HAP-1 (cell line): ENCODE measurements at regions not wholly inside any gene's neighbourhood (a gene's known extent, or its start where the extent isn't known, plus 50 kb on each side); places are given as distances from the start of the nearest gene placed in this dataset.
"Not testable (repeated sequence)": the region's sequence is repeated elsewhere in the genome, so short reads cannot be mapped to it uniquely, and the experiment has no call there.

Experiments used
- DNase-seq, 2 experiments: peaks; one replicate each; pipeline ENCODE4 v3.0.0-alpha.2; 2016 to 2020; ENCODE audit warnings: low spot score in 2 of 2
- H3K27me3 ChIP-seq: fragments of 250-450 bp; sonication (Bioruptor Pico); 2 replicates; pipeline ENCODE4 v1.5.1; 2020; ENCODE audit warnings: low read depth, mild to moderate bottlenecking, moderate library complexity
- H3K36me3 ChIP-seq: fragments of 250-450 bp; sonication (Bioruptor Pico); replicated peaks from 2 replicates; pipeline ENCODE4 v1.5.1; 2020; ENCODE audit warnings: mild to moderate bottlenecking
- H3K4me1 ChIP-seq: fragments of 250-450 bp; sonication (Bioruptor Pico); 2 replicates; pipeline ENCODE4 v1.5.1; 2020; ENCODE audit warnings: mild to moderate bottlenecking
- H3K4me3 ChIP-seq: fragments of 250-450 bp; sonication (Bioruptor Pico); 2 replicates; pipeline ENCODE4 v1.5.1; 2020; ENCODE audit warnings: mild to moderate bottlenecking, moderate library complexity
- H3K9me3 ChIP-seq: fragments of 250-450 bp; sonication (Bioruptor Pico); 2 replicates; pipeline ENCODE4 v1.5.1; 2020; ENCODE audit warnings: mild to moderate bottlenecking, moderate library complexity
- in situ Hi-C: fragments of 300-500 bp; cut with MboI; formaldehyde crosslinking; loops from 3 replicates; pipeline ENCODE4 v1.14.3; 2020; ENCODE audit warnings: low sequenced_read_pairs, inconsistent platforms, mixed read lengths

DNA sequence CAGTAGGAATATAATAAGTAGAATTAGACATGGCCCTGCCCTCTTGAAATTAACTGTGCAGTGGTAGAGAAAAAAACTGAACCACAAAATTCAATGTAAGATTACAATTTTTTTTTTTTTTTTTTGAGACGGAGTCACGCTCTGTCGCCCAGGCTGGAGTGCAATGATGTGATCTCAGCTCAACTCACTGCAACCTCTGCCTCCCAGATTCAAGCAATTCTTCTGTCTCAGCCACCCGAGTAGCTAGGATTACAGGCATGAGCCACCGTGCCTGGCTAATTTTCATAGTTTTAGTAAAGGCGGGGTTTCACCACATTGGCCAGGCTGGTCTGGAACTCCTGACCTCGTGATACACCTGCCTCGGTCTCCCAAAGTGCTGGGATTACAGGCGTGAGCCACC, 864.3 kb downstream of the EFNB2 start:
- DNase-seq, H3K4me3 ChIP-seq, H3K36me3 ChIP-seq, H3K9me3 ChIP-seq, in situ Hi-C loops, H3K27me3 ChIP-seq, H3K4me1 ChIP-seq: not testable (repeated sequence)

DNA sequence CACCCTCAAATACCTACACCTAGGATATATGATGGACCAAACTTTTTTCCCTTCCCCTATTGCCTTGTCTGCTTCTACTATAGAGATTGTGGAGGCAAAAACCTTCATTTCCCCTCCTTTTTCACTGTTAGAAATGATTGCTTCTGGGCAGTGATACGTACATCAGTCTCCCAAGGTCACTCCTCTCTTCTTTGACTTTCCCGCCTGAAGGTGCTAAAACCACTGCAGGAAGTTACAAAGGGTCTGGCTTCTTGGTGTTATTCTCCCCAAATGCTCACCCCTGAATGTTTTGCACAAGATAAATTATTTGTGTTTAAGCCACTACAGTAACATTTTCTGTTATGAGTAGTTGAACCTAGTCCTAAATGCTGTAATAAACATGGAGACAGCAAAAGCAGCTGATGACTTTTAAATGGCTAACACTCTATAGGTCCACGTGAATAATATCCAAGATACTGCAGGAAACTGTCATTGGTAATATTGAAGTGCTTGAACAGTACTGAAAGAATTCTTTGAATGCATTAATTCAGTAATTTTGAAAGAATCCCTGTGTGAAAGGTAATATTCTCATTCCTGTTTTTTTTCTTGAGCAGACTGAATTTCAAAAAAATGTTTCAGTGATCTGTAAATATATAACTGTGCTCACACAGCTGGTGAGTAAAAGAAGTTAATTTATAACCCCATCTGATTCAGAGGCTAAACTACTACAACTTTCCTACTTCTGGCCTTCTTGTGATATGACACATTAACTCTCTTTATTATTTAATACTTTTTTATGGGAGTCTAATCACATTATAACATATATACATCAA, 865.1 kb downstream of the EFNB2 start:
- Histone ChIP-seq H3K4me3 (no peak overlapping the region), H3K9me3 (no peaks in the 10 kb centered on the region), H3K4me1 (no peaks in the 10 kb centered on the region), H3K36me3 (no peaks in the 10 kb centered on the region), H3K27me3 (no peaks in the 10 kb centered on the region)
- DNase-seq, result no peak
- in situ Hi-C loops, result no loop called here

DNA sequence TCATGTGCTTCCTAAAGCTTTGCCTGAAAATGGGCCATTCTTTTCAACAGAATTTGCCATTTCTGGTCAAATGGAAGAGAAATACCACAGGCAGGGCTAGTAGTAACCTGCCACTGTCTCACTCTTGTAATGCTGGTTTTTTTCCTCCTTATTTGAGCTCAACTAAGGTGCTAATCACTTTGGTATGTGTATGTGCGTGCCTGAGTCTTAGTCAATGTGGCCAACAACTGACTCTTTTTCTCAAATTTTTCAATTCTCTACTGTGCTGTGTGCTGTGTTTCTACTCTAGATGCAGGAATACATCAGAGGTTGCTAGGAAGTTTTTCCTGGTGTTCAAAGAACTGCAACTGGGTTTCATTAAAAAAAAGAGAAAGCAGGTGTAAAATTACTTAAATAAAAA, 870.2 kb downstream of the EFNB2 start:
- no peak for DNase-seq
- in situ Hi-C loops, result no loop called here
- H3K27me3 ChIP-seq, result no peaks in the 10 kb centered on the region
- H3K9me3 ChIP-seq, result no peaks in the 10 kb centered on the region
- H3K36me3 ChIP-seq, result no peaks in the 10 kb centered on the region
- no peaks in the 10 kb centered on the region for H3K4me1 ChIP-seq
- no peak overlapping the region for H3K4me3 ChIP-seq

DNA sequence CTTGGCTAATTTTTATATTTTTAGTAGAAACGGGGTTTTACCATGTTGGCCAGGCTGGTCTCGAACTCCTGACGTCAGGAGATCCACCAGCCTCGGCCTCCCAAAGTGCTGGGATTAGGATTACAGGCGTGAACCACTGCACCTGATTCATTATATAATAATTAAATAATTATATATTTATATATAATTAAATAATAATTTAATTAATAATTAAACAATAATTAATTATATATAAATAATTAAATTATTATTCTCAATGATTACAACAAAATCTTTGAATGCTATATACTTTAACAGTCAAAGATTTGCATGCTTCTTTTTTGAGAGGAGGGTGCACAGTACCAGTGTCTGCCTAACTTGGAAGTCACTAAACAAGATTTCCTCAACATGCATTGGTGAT, 872.3 kb downstream of the EFNB2 start:
- in situ Hi-C loops, result no loop called here
- Histone ChIP-seq H3K4me1 (no peaks in the 10 kb centered on the region), H3K9me3 (no peaks in the 10 kb centered on the region), H3K36me3 (no peaks in the 10 kb centered on the region), H3K27me3 (no peaks in the 10 kb centered on the region), H3K4me3 (no peak overlapping the region)
- DNase-seq, result no peak

DNA sequence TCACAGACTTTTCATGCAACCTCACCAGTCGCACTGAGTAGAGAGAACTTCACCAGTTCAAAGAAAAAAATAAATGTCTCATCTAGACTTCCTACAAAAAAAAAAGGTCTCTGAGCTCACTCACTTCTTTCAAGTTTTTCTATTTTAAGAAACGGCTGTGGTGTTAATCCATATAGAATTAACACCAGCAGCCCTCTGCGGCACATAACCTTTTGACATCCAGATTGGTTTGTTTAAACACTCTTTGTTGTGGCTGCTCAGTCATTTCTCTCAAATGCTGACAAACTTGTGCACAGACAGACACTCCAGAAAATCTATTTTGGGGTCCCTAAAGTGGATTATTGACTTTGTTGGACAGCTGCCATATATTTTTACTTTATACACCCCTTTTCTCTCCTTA, 874.9 kb downstream of the EFNB2 start:
- Histone ChIP-seq H3K4me3 (no peak overlapping the region), H3K9me3 (no peaks in the 10 kb centered on the region), H3K27me3 (no peaks in the 10 kb centered on the region), H3K36me3 (no peaks in the 10 kb centered on the region), H3K4me1 (no peaks in the 10 kb centered on the region)
- in situ Hi-C loops, result no loop called here
- no peak for DNase-seq

DNA sequence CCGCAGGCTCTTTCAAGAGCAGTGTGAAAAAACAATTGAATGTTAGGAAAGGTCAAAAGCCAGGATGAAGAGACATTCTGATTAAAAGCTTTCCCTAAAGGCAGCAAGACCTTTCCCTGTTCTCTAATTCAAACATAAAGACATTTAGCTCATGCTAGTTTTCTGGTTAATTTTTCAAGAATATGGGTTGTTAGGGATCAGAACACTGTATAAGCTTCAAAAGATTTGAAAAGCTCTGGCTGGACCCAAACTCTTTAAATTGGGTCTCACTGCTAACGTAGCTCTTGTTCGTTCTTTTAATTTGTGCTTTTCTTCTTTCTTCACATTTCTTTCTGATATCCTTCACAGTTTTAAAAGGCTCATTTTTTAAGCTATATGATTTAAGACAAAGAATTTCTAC, 877.0 kb downstream of the EFNB2 start:
- Histone ChIP-seq H3K9me3 (no peaks in the 10 kb centered on the region), H3K36me3 (no peaks in the 10 kb centered on the region), H3K27me3 (no peaks in the 10 kb centered on the region), H3K4me3 (no peak overlapping the region), H3K4me1 (no peaks in the 10 kb centered on the region)
- in situ Hi-C loops, result no loop called here
- no peak for DNase-seq

DNA sequence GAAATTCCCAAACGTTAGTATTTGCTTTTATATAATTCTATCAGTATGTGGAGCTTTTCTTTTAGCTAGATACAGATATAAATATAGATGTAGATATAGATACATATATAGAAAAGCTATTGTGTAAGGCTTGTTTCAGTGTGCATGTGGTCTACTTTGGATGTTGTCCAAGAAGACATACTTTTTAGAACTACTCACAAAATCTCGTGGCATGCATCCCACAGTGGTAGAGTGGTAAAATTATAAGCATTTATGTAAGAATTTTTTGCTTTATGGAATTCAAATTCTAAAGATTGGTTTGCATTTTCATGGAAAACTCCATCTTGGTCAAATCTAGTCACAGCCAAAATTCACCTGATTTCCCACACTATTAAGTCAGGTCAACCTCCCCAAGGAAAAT, 880.4 kb downstream of the EFNB2 start:
- Histone ChIP-seq H3K4me1 (no peaks in the 10 kb centered on the region), H3K27me3 (no peaks in the 10 kb centered on the region), H3K9me3 (no peaks in the 10 kb centered on the region), H3K36me3 (no peaks in the 10 kb centered on the region), H3K4me3 (no peak overlapping the region)
- in situ Hi-C loops, result no loop called here
- no peak for DNase-seq

DNA sequence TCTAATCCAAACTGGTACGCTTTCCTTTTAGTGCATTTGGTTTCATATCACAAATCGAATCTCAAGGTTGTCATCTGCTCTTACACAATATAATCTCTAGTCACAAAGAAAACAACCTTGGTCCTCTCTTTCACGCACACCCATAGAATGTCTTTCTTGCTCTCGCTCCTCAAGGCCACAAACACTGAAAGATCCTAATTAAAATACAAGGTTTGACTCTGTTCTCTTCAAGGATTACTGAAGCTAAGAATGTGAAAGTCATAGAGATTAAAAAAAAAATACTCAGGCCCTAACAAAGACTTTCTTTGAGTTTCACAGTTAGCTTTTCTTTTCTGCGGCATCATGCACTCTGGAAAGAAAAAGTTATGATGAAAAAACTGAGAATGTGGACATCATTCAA, 891.5 kb downstream of the EFNB2 start:
- H3K36me3 ChIP-seq, result no peaks in the 10 kb centered on the region
- H3K4me1 ChIP-seq, result no peaks in the 10 kb centered on the region
- no peaks in the 10 kb centered on the region for H3K27me3 ChIP-seq
- in situ Hi-C loops, result no loop called here
- no peaks in the 10 kb centered on the region for H3K9me3 ChIP-seq
- no peak overlapping the region for H3K4me3 ChIP-seq
- DNase-seq, result no peak

DNA sequence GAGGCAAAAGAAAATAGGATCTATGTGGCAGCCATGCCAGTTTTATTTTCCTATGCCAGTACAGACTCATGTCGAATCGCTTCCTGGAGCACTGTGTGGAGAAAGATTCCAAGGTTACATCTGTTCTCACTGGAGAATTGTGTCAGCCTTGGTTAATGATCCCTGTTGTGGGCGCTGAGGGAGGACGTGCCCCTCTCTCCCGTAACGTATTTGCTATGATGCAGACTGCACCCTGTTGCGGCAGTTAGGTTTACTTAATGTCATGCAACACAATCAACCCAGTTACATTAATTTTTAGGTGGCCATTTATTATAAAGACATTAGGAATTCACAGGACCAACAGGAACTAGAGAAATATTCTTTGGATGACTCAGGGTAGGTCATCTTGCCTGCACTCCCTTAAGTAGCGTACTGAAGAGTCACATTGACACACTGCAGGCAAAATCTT, 892.9 kb downstream of the EFNB2 start:
- Histone ChIP-seq H3K9me3 (no peaks in the 10 kb centered on the region), H3K36me3 (no peaks in the 10 kb centered on the region), H3K4me1 (no peaks in the 10 kb centered on the region), H3K4me3 (no peak overlapping the region), H3K27me3 (no peaks in the 10 kb centered on the region)
- no peak for DNase-seq
- in situ Hi-C loops, result no loop called here

DNA sequence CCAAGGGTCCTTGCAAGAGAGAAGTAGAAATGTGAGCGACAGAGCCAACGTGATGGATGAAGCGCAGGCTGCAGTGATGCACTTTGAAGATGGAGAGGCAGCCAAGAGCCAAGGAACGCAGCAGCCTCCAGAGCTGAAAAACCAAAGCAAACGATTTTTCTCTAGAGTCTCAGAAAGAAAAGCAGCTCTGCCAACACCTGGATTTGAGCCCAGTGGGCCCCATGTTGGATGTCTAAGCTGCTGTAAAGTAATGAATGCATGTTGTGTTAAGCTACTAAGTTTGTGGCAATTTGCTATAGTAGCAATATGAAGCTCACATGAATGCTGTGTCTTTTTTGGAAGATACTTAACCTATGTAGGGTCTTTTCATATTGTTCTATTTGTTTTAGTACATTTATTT, 894.3 kb downstream of the EFNB2 start:
- H3K27me3 ChIP-seq, result no peaks in the 10 kb centered on the region
- no peak for DNase-seq
- no peak overlapping the region for H3K4me3 ChIP-seq

DNA sequence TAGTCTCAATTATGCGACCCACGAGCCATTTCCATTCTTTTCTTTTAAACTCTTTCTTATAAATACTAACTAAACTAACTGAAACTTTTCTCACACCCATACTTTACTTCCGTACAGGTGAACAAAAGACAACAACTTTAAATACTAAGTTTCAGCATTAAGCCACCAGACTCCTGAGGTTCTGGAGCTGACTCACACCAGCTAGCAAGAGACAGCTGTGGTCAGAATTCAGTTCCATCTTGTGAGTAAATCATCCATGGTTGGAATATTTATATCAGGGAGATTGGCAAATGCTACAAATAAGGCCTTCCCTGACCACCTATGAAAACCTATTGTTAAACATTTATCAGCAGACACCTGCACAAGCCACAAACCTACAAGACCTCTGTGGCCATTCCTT, 897.0 kb downstream of the EFNB2 start:
- in situ Hi-C loops, result no loop called here
- DNase-seq, result no peak
- H3K9me3 ChIP-seq, result no peaks in the 10 kb centered on the region
- H3K36me3 ChIP-seq, result no peaks in the 10 kb centered on the region
- no peaks in the 10 kb centered on the region for H3K4me1 ChIP-seq
- no peak overlapping the region for H3K4me3 ChIP-seq
- no peaks in the 10 kb centered on the region for H3K27me3 ChIP-seq

More for the DNA sequence above, 894.3 kb downstream of the EFNB2 start:
- H3K9me3 ChIP-seq, result no peaks in the 10 kb centered on the region
- in situ Hi-C loops, result no loop called here
- no peaks in the 10 kb centered on the region for H3K4me1 ChIP-seq
- H3K36me3 ChIP-seq, result no peaks in the 10 kb centered on the region

DNA sequence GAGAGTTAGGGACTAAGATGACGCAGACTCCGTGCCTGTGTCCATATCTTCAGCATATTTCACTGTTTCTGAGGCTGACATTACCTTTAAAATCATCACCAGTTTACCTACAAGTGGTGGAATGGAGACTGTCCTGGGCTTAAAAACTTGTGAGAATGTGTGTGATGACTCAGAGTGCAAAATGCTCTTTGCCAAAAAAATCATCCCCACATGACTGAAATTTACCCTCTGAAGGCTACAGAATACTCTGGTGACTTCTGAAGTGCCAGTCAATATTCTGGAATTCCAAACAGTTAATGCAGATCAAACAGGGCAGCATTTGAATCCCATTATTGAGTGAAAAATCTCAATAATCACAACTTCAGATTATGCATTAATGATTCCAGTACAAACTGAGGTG, 901.4 kb downstream of the EFNB2 start:
- DNase-seq, result no peak
- H3K4me3 ChIP-seq, result no peak overlapping the region
- in situ Hi-C loops, result no loop called here
- H3K4me1 ChIP-seq, result no peaks in the 10 kb centered on the region
- no peaks in the 10 kb centered on the region for H3K27me3 ChIP-seq
- H3K9me3 ChIP-seq, result no peaks in the 10 kb centered on the region
- no peaks in the 10 kb centered on the region for H3K36me3 ChIP-seq

DNA sequence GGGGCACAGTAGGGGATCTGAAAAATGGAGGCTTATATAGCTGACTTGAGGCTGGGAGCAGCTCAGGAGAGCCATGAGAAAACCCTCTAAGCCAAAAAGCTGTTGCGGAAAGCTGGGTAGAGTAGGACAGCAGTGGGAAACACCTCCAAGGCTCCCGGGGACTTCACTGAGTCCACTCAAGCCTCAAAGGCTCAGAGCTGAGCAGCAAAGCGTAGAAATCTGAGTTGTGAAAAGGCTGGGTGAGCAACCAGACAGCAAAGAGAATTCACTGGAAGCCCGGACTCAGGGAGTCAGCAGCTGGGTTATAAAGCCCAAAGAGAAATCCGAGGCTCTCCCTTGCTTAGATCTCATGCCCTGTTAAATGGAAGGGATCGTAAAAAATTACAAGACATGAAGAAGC, 905.0 kb downstream of the EFNB2 start:
- no peaks in the 10 kb centered on the region for H3K27me3 ChIP-seq
- DNase-seq, result no peak
- H3K9me3 ChIP-seq, result no peaks in the 10 kb centered on the region
- no peaks in the 10 kb centered on the region for H3K36me3 ChIP-seq
- H3K4me3 ChIP-seq, result no peak overlapping the region
- no peaks in the 10 kb centered on the region for H3K4me1 ChIP-seq
- in situ Hi-C loops, result no loop called here

DNA sequence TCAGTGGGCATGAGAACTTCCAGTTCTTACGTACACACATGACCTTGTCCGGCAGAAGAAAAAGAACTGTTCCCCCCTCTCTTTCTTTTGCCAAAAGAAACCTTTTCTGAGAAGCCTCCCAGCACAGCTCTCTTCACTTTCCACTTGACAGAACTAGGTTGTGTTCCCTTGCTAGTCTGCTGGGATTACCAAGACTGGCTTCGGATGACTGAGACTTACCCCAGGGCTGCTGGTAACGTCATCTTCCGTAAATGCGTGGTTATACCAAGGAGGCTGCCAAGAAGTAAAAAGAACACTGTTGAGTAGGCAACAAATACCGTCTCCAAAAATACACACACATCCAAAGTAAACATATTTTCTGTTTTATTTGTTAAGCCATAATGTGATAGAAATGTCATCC, 908.2 kb downstream of the EFNB2 start:
- in situ Hi-C loops, result no loop called here
- no peaks in the 10 kb centered on the region for H3K4me1 ChIP-seq
- H3K36me3 ChIP-seq, result no peaks in the 10 kb centered on the region
- H3K9me3 ChIP-seq, result no peaks in the 10 kb centered on the region
- no peak overlapping the region for H3K4me3 ChIP-seq
- no peak for DNase-seq
- no peaks in the 10 kb centered on the region for H3K27me3 ChIP-seq

DNA sequence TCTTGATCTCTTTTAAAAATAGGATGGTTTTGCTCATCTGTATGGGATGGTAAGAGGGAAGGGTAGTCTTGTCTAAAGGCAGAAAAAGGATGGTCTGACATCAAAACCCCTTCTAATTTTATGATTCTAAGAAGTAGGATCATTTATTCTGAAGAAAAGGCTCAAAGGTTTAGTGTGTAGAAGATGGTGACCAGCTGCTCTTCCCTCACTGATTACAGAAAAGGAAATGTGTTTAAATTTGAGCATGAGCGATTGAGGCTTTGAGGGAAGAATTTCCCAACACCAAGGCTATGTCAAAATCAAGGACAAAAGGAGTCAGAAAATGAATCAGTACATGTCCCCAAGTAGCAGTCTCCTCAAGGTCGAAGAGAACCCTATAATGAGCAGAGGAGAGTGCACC, 909.8 kb downstream of the EFNB2 start:
- in situ Hi-C loops, result no loop called here
- no peaks in the 10 kb centered on the region for H3K27me3 ChIP-seq
- H3K4me1 ChIP-seq, result no peaks in the 10 kb centered on the region
- DNase-seq, result no peak
- no peaks in the 10 kb centered on the region for H3K9me3 ChIP-seq
- no peak overlapping the region for H3K4me3 ChIP-seq
- no peaks in the 10 kb centered on the region for H3K36me3 ChIP-seq
